Liver (tissue), 8 donors: ENCODE measurements at regions not wholly inside any gene's neighbourhood (a gene's known extent, or its start where the extent isn't known, plus 50 kb on each side); places are given as distances from the start of the nearest gene placed in this dataset.

Experiments
- DNase-seq: peaks from one replicate; pipeline ENCODE4 v3.0.0-alpha.2; 2017; ENCODE audit warnings: low spot score
- H3K27ac ChIP-seq, 2 donors: one replicate each; pipeline ENCODE4 v1.7.0; 2013; ENCODE audit warnings: inconsistent platforms in 2 of 2, low read length in 2 of 2, control low read depth in 1 of 2, low read depth in 1 of 2, mild to moderate bottlenecking in 1 of 2
- H3K27me3 ChIP-seq, 4 donors: one replicate each; pipeline versions ENCODE4 v1.6.1 to v1.7.0; 2013; ENCODE audit warnings: low read length in 3 of 4, inconsistent platforms in 1 of 4, mild to moderate bottlenecking in 1 of 4, moderate library complexity in 1 of 4; ENCODE audit not compliant: control insufficient read depth in 4 of 4, insufficient read depth in 4 of 4
- H3K36me3 ChIP-seq, 4 donors: one replicate each; pipeline versions ENCODE4 v1.6.1 to v1.7.0; 2013; ENCODE audit warnings: low read length in 3 of 4, mild to moderate bottlenecking in 3 of 4, low read depth in 1 of 4, moderate library complexity in 1 of 4; ENCODE audit not compliant: control insufficient read depth in 4 of 4, insufficient read depth in 3 of 4
- H3K4me1 ChIP-seq, 4 donors: one replicate each; pipeline versions ENCODE4 v1.6.1 to v1.7.0; 2013; ENCODE audit warnings: low read length in 3 of 4, mild to moderate bottlenecking in 3 of 4, moderate library complexity in 1 of 4; ENCODE audit not compliant: control insufficient read depth in 4 of 4, insufficient read depth in 4 of 4
- H3K4me3 ChIP-seq, 3 donors: one replicate each; pipeline versions ENCODE4 v1.6.1 to v1.7.0; 2013; ENCODE audit warnings: low read length in 3 of 3, control low read depth in 1 of 3, low read depth in 1 of 3, mild to moderate bottlenecking in 1 of 3
- H3K9ac ChIP-seq, 2 donors: one replicate each; pipeline ENCODE4 v1.7.0; 2013; ENCODE audit warnings: low read length in 2 of 2, mild to moderate bottlenecking in 2 of 2, moderate library complexity in 2 of 2, control low read depth in 1 of 2, low read depth in 1 of 2
- H3K9me3 ChIP-seq, 4 donors: one replicate each; pipeline versions ENCODE4 v1.6.1 to v1.7.0; 2013; ENCODE audit warnings: low read length in 3 of 4; ENCODE audit not compliant: control insufficient read depth in 4 of 4
- EGR1 ChIP-seq, 2 donors: IDR thresholded peaks; 2 replicates each; pipeline ENCODE4 v1.6.1; 2016 to 2018; ENCODE audit warnings: antibody characterized with exemption in 2 of 2, low read depth in 2 of 2
- FOXA1 ChIP-seq: IDR thresholded peaks from 2 replicates; pipeline ENCODE4 v1.6.1; 2016; ENCODE audit warnings: antibody characterized with exemption
- FOXA2 ChIP-seq: IDR thresholded peaks from 2 replicates; pipeline ENCODE4 v1.6.1; 2016; ENCODE audit warnings: antibody characterized with exemption
- GABPA ChIP-seq, 2 donors: IDR thresholded peaks in 1 of 2; conservative IDR thresholded peaks in 1 of 2; 2 replicates each; pipeline ENCODE4 v1.6.1; 2016; ENCODE audit warnings: antibody characterized with exemption in 2 of 2, mild to moderate bottlenecking in 1 of 2, moderate library complexity in 1 of 2
- HNF4A ChIP-seq, 2 donors: conservative IDR thresholded peaks; 2 replicates each; pipeline ENCODE4 v1.6.1; 2016; ENCODE audit warnings: antibody characterized with exemption in 2 of 2, mild to moderate bottlenecking in 2 of 2
- HNF4G ChIP-seq: IDR thresholded peaks from 2 replicates; pipeline ENCODE4 v1.6.1; 2016; ENCODE audit warnings: antibody characterized with exemption
- NR2F2 ChIP-seq: IDR thresholded peaks from 2 replicates; pipeline ENCODE4 v1.6.1; 2016; ENCODE audit warnings: antibody characterized with exemption
- RAD21 ChIP-seq, 2 donors: IDR thresholded peaks; 2 replicates each; pipeline ENCODE4 v1.6.1; 2016; ENCODE audit warnings: antibody characterized with exemption in 2 of 2, mild to moderate bottlenecking in 2 of 2
- RXRA ChIP-seq, 2 donors: IDR thresholded peaks; 2 replicates each; pipeline ENCODE4 v1.6.1; 2017 to 2018; ENCODE audit warnings: antibody characterized with exemption in 2 of 2, mild to moderate bottlenecking in 1 of 2
- TAF1 ChIP-seq: conservative IDR thresholded peaks from 2 replicates; pipeline ENCODE4 v1.6.1; 2016; ENCODE audit warnings: antibody characterized with exemption, mild to moderate bottlenecking
- YY1 ChIP-seq: IDR thresholded peaks from 2 replicates; pipeline ENCODE4 v1.6.1; 2016; ENCODE audit warnings: antibody characterized with exemption, mild to moderate bottlenecking
- WGBS: extraction: QIAGEN DNeasy Blood & Tissue Kit; methylation state at CpG from one replicate; pipeline ENCODE4 v1.1.7; 2013; 5-methylcytosine and 5-hydroxymethylcytosine counted together
- TF ChIP-seq, protein P1 (sequence below): IDR thresholded peaks from 2 replicates; pipeline ENCODE4 v1.6.1; 2016; ENCODE audit warnings: antibody characterized with exemption
- TF ChIP-seq, protein P2 (sequence below): IDR thresholded peaks from 2 replicates; pipeline ENCODE4 v1.6.1; 2016; ENCODE audit warnings: antibody characterized with exemption
- TF ChIP-seq, protein P3 (sequence below): fragments of 150-350 bp; IDR thresholded peaks from 2 replicates; pipeline ENCODE4 v1.5.1; 2017; ENCODE audit warnings: improper control_type of control experiment, low read depth, low read length; ENCODE audit not compliant: missing input control
- TF ChIP-seq, protein P4 (sequence below): IDR thresholded peaks from 2 replicates; pipeline ENCODE4 v1.6.1; 2016; ENCODE audit warnings: antibody characterized with exemption
- donor health status: healthy.
- donor health status: healthy.
- donor health status: healthy.
- donor health status: healthy.
- donor health status: healthy.

DNA sequence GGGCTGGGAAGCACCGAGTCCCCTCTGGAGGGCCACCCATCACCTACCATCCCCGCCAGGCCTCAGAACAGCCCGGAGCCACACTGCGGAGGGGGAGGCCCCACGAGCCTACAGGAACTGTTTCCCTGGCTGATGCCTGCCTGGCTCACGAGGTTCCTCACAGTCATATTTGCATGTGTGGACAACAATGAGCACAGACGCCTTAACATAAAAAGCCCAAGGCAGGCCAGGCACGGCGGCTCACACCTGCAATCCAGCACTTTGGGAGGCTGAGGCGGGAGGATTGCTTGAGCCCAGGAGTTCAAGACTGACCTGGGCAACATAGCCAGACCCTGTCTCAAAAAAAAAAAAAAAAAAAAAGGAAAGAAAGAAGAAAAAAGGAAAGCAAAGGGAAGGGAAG lies 125.9 kb downstream of the FAM53A start:
- TF ChIP-seq EGR1 (IDR thresholded peaks at IDR 0.05; ENCODE audit: low read depth in 2 of 2) (no peak), TAF1 (no peak), FOXA2 (no peak), RXRA (IDR thresholded peaks at IDR 0.05) (no peak), HNF4A (conservative IDR thresholded peaks at IDR 0.05) (no peak)
- WGBS, result 60% methylated on average over 10 of the region's 10 CpGs
- H3K36me3 ChIP-seq, result no peaks in the 10 kb centered on the region
- H3K9ac ChIP-seq, result no peak overlapping the region
- H3K27me3 ChIP-seq, result peaks cover 0 to 3% (median 0%) of the 10 kb centered on the region in 4 donors
- H3K4me3 ChIP-seq, result no peak overlapping the region
- H3K27ac ChIP-seq, result no peak overlapping the region
- DNase-seq, result no peak
- no peaks in the 10 kb centered on the region for H3K9me3 ChIP-seq
- no peaks in the 10 kb centered on the region for H3K4me1 ChIP-seq

DNA sequence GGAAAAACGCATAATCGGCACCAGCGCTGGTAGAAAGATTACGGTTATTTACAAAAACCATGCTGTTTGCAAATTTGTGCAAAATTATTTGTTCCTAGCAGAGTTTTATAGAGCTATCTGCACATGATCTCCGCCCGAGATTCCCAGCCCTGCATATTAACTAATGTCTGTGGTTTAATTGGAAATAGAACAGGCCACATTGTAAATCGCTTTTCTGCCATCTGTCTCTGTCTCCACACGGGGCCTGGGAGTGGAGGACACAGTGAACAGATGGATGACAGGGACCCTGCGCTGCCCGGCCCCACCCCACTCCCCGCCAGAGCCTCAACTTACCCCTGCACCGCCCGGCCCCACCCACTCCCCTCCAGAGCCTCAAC lies 126.9 kb downstream of the FAM53A start:
- Histone ChIP-seq H3K27me3 (peaks cover 0 to 3% (median 0%) of the 10 kb centered on the region in 4 donors), H3K27ac (no peak overlapping the region), H3K36me3 (no peaks in the 10 kb centered on the region), H3K9ac (no peak overlapping the region), H3K9me3 (no peaks in the 10 kb centered on the region), H3K4me1 (no peaks in the 10 kb centered on the region), H3K4me3 (no peak overlapping the region)
- 74% methylated on average over 13 of the region's 13 CpGs for WGBS
- no peak for TF ChIP-seq EGR1 (IDR thresholded peaks at IDR 0.05; ENCODE audit: low read depth in 2 of 2)
- no peak for TF ChIP-seq RXRA (IDR thresholded peaks at IDR 0.05)
- TF ChIP-seq, protein P1, sequence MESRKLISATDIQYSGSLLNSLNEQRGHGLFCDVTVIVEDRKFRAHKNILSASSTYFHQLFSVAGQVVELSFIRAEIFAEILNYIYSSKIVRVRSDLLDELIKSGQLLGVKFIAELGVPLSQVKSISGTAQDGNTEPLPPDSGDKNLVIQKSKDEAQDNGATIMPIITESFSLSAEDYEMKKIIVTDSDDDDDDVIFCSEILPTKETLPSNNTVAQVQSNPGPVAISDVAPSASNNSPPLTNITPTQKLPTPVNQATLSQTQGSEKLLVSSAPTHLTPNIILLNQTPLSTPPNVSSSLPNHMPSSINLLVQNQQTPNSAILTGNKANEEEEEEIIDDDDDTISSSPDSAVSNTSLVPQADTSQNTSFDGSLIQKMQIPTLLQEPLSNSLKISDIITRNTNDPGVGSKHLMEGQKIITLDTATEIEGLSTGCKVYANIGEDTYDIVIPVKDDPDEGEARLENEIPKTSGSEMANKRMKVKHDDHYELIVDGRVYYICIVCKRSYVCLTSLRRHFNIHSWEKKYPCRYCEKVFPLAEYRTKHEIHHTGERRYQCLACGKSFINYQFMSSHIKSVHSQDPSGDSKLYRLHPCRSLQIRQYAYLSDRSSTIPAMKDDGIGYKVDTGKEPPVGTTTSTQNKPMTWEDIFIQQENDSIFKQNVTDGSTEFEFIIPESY, result no peak
- no peak for TF ChIP-seq TAF1
- TF ChIP-seq, protein P2, sequence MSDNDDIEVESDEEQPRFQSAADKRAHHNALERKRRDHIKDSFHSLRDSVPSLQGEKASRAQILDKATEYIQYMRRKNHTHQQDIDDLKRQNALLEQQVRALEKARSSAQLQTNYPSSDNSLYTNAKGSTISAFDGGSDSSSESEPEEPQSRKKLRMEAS, result no peak
- no peak for TF ChIP-seq FOXA1
- TF ChIP-seq NR2F2, result no peak
- TF ChIP-seq YY1, result no peak
- TF ChIP-seq, protein P3, sequence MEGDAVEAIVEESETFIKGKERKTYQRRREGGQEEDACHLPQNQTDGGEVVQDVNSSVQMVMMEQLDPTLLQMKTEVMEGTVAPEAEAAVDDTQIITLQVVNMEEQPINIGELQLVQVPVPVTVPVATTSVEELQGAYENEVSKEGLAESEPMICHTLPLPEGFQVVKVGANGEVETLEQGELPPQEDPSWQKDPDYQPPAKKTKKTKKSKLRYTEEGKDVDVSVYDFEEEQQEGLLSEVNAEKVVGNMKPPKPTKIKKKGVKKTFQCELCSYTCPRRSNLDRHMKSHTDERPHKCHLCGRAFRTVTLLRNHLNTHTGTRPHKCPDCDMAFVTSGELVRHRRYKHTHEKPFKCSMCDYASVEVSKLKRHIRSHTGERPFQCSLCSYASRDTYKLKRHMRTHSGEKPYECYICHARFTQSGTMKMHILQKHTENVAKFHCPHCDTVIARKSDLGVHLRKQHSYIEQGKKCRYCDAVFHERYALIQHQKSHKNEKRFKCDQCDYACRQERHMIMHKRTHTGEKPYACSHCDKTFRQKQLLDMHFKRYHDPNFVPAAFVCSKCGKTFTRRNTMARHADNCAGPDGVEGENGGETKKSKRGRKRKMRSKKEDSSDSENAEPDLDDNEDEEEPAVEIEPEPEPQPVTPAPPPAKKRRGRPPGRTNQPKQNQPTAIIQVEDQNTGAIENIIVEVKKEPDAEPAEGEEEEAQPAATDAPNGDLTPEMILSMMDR, result no peak
- TF ChIP-seq HNF4A (conservative IDR thresholded peaks at IDR 0.05), result no peak
- no peak for TF ChIP-seq GABPA (IDR thresholded peaks at IDR 0.05 in 1 of 2, conservative IDR thresholded peaks at IDR 0.05 in 1 of 2)
- TF ChIP-seq, protein P4, sequence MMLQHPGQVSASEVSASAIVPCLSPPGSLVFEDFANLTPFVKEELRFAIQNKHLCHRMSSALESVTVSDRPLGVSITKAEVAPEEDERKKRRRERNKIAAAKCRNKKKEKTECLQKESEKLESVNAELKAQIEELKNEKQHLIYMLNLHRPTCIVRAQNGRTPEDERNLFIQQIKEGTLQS, result no peak
- TF ChIP-seq RAD21 (IDR thresholded peaks at IDR 0.05), result no peak
- TF ChIP-seq HNF4G, result no peak
- TF ChIP-seq FOXA2, result no peak
- no peak for DNase-seq
